ENCODE measurements at regions not wholly inside any gene's neighbourhood (a gene's known extent, or its start where the extent isn't known, plus 50 kb on each side); places are given as distances from the start of the nearest gene placed in this dataset.

GRCh38 chr18:22088029-22088428, 81.4 kb upstream of the GATA6 start:
- Histone ChIP-seq H3K4me1 (ENCODE audit: insufficient read depth, low read length) (no peaks in the 10 kb centered on the region), H3K9me3 (ENCODE audit: insufficient read depth, low read depth, low read length) (no peaks in the 10 kb centered on the region), H3K4me3 (ENCODE audit: low read length) (no peak overlapping the region), H3K27ac (ENCODE audit: low read length) (no peak overlapping the region), H3K36me3 (ENCODE audit: insufficient read depth, low read depth, low read length) (no peaks in the 10 kb centered on the region), H3K9ac (ENCODE audit: low read depth, low read length) (no peak overlapping the region), H3K27me3 (ENCODE audit: insufficient read depth, low read length) (no peaks in the 10 kb centered on the region)

- H3K9me3 ChIP-seq (ENCODE audit: insufficient read depth, low read depth, low read length) = no peaks in the 10 kb centered on the region
- H3K4me3 ChIP-seq (ENCODE audit: low read length) = no peak overlapping the region
- H3K9ac ChIP-seq (ENCODE audit: low read depth, low read length) = no peak overlapping the region
- no peaks in the 10 kb centered on the region for H3K4me1 ChIP-seq (ENCODE audit: insufficient read depth, low read length)
- no peaks in the 10 kb centered on the region for H3K36me3 ChIP-seq (ENCODE audit: insufficient read depth, low read depth, low read length)
- no peaks in the 10 kb centered on the region for H3K27me3 ChIP-seq (ENCODE audit: insufficient read depth, low read length)
- no peak overlapping the region for H3K27ac ChIP-seq (ENCODE audit: low read length)
Measured at GRCh38 chr18:22088996-22089640, 80.3 kb upstream of the GATA6 start.

- no peaks in the 10 kb centered on the region for H3K27me3 ChIP-seq (ENCODE audit: insufficient read depth, low read length)
- no peak overlapping the region for H3K27ac ChIP-seq (ENCODE audit: low read length)
- H3K4me1 ChIP-seq (ENCODE audit: insufficient read depth, low read length) = no peaks in the 10 kb centered on the region
Measured at GRCh38 chr18:22091341-22091740, 78.0 kb upstream of the GATA6 start.

GRCh38 chr18:22093731-22094357, 75.5 kb upstream of the GATA6 start:
- H3K4me1 ChIP-seq (ENCODE audit: insufficient read depth, low read length) = no peaks in the 10 kb centered on the region
- no peaks in the 10 kb centered on the region for H3K9me3 ChIP-seq (ENCODE audit: insufficient read depth, low read depth, low read length)
- no peak overlapping the region for H3K27ac ChIP-seq (ENCODE audit: low read length)
- no peaks in the 10 kb centered on the region for H3K36me3 ChIP-seq (ENCODE audit: insufficient read depth, low read depth, low read length)
- no peak overlapping the region for H3K9ac ChIP-seq (ENCODE audit: low read depth, low read length)
- H3K4me3 ChIP-seq (ENCODE audit: low read length) = no peak overlapping the region
- no peaks in the 10 kb centered on the region for H3K27me3 ChIP-seq (ENCODE audit: insufficient read depth, low read length)

More at GRCh38 chr18:22091341-22091740, 78.0 kb upstream of the GATA6 start:
- H3K4me3 ChIP-seq (ENCODE audit: low read length) = no peak overlapping the region
- no peaks in the 10 kb centered on the region for H3K9me3 ChIP-seq (ENCODE audit: insufficient read depth, low read depth, low read length)
- no peak overlapping the region for H3K9ac ChIP-seq (ENCODE audit: low read depth, low read length)
- H3K36me3 ChIP-seq (ENCODE audit: insufficient read depth, low read depth, low read length) = no peaks in the 10 kb centered on the region

GRCh38 chr18:22094358-22094734, 75.0 kb upstream of the GATA6 start:
- no peak overlapping the region for H3K9ac ChIP-seq (ENCODE audit: low read depth, low read length)
- H3K27me3 ChIP-seq (ENCODE audit: insufficient read depth, low read length) = no peaks in the 10 kb centered on the region
- H3K36me3 ChIP-seq (ENCODE audit: insufficient read depth, low read depth, low read length) = no peaks in the 10 kb centered on the region
- H3K4me3 ChIP-seq (ENCODE audit: low read length) = no peak overlapping the region
- H3K4me1 ChIP-seq (ENCODE audit: insufficient read depth, low read length) = no peaks in the 10 kb centered on the region
- H3K9me3 ChIP-seq (ENCODE audit: insufficient read depth, low read depth, low read length) = no peaks in the 10 kb centered on the region
- no peak overlapping the region for H3K27ac ChIP-seq (ENCODE audit: low read length)

GRCh38 chr18:22098563-22098989, 70.8 kb upstream of the GATA6 start:
- Histone ChIP-seq H3K27me3 (ENCODE audit: insufficient read depth, low read length) (no peaks in the 10 kb centered on the region), H3K4me3 (ENCODE audit: low read length) (no peak overlapping the region), H3K9ac (ENCODE audit: low read depth, low read length) (no peak overlapping the region), H3K36me3 (ENCODE audit: insufficient read depth, low read depth, low read length) (no peaks in the 10 kb centered on the region), H3K27ac (ENCODE audit: low read length) (no peak overlapping the region), H3K4me1 (ENCODE audit: insufficient read depth, low read length) (peaks cover 7% of the 10 kb centered on the region; the same call in 1 of the 2 replicates), H3K9me3 (ENCODE audit: insufficient read depth, low read depth, low read length) (no peaks in the 10 kb centered on the region)

GRCh38 chr18:22099925-22100324, 69.5 kb upstream of the GATA6 start:
- H3K36me3 ChIP-seq (ENCODE audit: insufficient read depth, low read depth, low read length) = no peaks in the 10 kb centered on the region
- H3K4me1 ChIP-seq (ENCODE audit: insufficient read depth, low read length) = peaks cover 9% of the 10 kb centered on the region; the same call in 1 of the 2 replicates
- H3K9me3 ChIP-seq (ENCODE audit: insufficient read depth, low read depth, low read length) = no peaks in the 10 kb centered on the region
- no peak overlapping the region for H3K27ac ChIP-seq (ENCODE audit: low read length)
- no peak overlapping the region for H3K4me3 ChIP-seq (ENCODE audit: low read length)
- no peaks in the 10 kb centered on the region for H3K27me3 ChIP-seq (ENCODE audit: insufficient read depth, low read length)
- no peak overlapping the region for H3K9ac ChIP-seq (ENCODE audit: low read depth, low read length)

GRCh38 chr18:22101731-22102130, 67.7 kb upstream of the GATA6 start:
- Histone ChIP-seq H3K36me3 (ENCODE audit: insufficient read depth, low read depth, low read length) (no peaks in the 10 kb centered on the region), H3K9me3 (ENCODE audit: insufficient read depth, low read depth, low read length) (no peaks in the 10 kb centered on the region), H3K4me3 (ENCODE audit: low read length) (no peak overlapping the region), H3K27ac (ENCODE audit: low read length) (no peak overlapping the region), H3K9ac (ENCODE audit: low read depth, low read length) (no peak overlapping the region), H3K4me1 (ENCODE audit: insufficient read depth, low read length) (peaks cover 9% of the 10 kb centered on the region; the same call in 1 of the 2 replicates), H3K27me3 (ENCODE audit: insufficient read depth, low read length) (no peaks in the 10 kb centered on the region)

- Histone ChIP-seq H3K4me3 (ENCODE audit: low read length) (no peak overlapping the region), H3K27ac (ENCODE audit: low read length) (no peak overlapping the region), H3K9ac (ENCODE audit: low read depth, low read length) (no peak overlapping the region), H3K36me3 (ENCODE audit: insufficient read depth, low read depth, low read length) (no peaks in the 10 kb centered on the region), H3K27me3 (ENCODE audit: insufficient read depth, low read length) (no peaks in the 10 kb centered on the region), H3K4me1 (ENCODE audit: insufficient read depth, low read length) (peaks cover 9% of the 10 kb centered on the region; the same call in 1 of the 2 replicates), H3K9me3 (ENCODE audit: insufficient read depth, low read depth, low read length) (no peaks in the 10 kb centered on the region)
Measured at GRCh38 chr18:22102953-22103646, 66.3 kb upstream of the GATA6 start.

- Histone ChIP-seq H3K9me3 (ENCODE audit: insufficient read depth, low read depth, low read length) (no peaks in the 10 kb centered on the region), H3K4me3 (ENCODE audit: low read length) (no peak overlapping the region), H3K4me1 (ENCODE audit: insufficient read depth, low read length) (peaks cover 9% of the 10 kb centered on the region; the same call in 1 of the 2 replicates), H3K27ac (ENCODE audit: low read length) (no peak overlapping the region), H3K27me3 (ENCODE audit: insufficient read depth, low read length) (no peaks in the 10 kb centered on the region), H3K9ac (ENCODE audit: low read depth, low read length) (no peak overlapping the region), H3K36me3 (ENCODE audit: insufficient read depth, low read depth, low read length) (no peaks in the 10 kb centered on the region)
Measured at GRCh38 chr18:22103647-22104031, 65.8 kb upstream of the GATA6 start.

GRCh38 chr18:22106536-22107292, 62.7 kb upstream of the GATA6 start:
- H3K36me3 ChIP-seq (ENCODE audit: insufficient read depth, low read depth, low read length) = no peaks in the 10 kb centered on the region
- H3K27me3 ChIP-seq (ENCODE audit: insufficient read depth, low read length) = no peaks in the 10 kb centered on the region
- no peak overlapping the region for H3K4me3 ChIP-seq (ENCODE audit: low read length)
- no peak overlapping the region for H3K27ac ChIP-seq (ENCODE audit: low read length)
- H3K4me1 ChIP-seq (ENCODE audit: insufficient read depth, low read length) = peaks cover 13% of the 10 kb centered on the region; the same call in 1 of the 2 replicates
- H3K9me3 ChIP-seq (ENCODE audit: insufficient read depth, low read depth, low read length) = no peaks in the 10 kb centered on the region
- no peak overlapping the region for H3K9ac ChIP-seq (ENCODE audit: low read depth, low read length)

Data from iPS-20b (cell line).